Central memory CD8-positive, alpha-beta T cell (primary cell): ENCODE measurements at regions not wholly inside any gene's neighbourhood (a gene's known extent, or its start where the extent isn't known, plus 50 kb on each side); places are given as distances from the start of the nearest gene placed in this dataset.
"Not testable (repeated sequence)": the region's sequence is repeated elsewhere in the genome, so short reads cannot be mapped to it uniquely, and the experiment has no call there.

Experiments
- ATAC-seq: fragments of 150-1000 bp; cut with Tn5 transposase; replicated peaks from 2 replicates; pipeline ENCODE4 v1.10.0; 2022; ENCODE audit warnings: mild to moderate bottlenecking, moderate FRiP score, moderate number of reproducible peaks; ENCODE audit not compliant: poor library complexity, severe bottlenecking; ENCODE audit errors: extremely low read depth
- DNase-seq, 2 donors: peaks; one replicate each; pipeline ENCODE4 v3.0.0; 2021; ENCODE audit warnings: low spot score in 2 of 2
- H3K27ac Mint-ChIP-seq: one replicate; pipeline ENCODE4 v1.8.0; 2022; ENCODE audit warnings: low read depth, mild to moderate bottlenecking, moderate library complexity, mixed read lengths
- H3K27me3 Mint-ChIP-seq: one replicate; pipeline ENCODE4 v1.8.0; 2022; ENCODE audit warnings: mixed read lengths
- H3K36me3 Mint-ChIP-seq: one replicate; pipeline ENCODE4 v1.8.0; 2022; ENCODE audit warnings: mild to moderate bottlenecking, moderate library complexity, mixed read lengths; ENCODE audit not compliant: insufficient read depth
- H3K4me1 Mint-ChIP-seq: one replicate; pipeline ENCODE4 v1.8.0; 2022; ENCODE audit warnings: mixed read lengths
- H3K4me3 Mint-ChIP-seq: one replicate; pipeline ENCODE4 v1.8.0; 2022; ENCODE audit warnings: mild to moderate bottlenecking, moderate library complexity, mixed read lengths
- H3K9me3 Mint-ChIP-seq: one replicate; pipeline ENCODE4 v1.8.0; 2022; ENCODE audit warnings: mixed read lengths

DNA sequence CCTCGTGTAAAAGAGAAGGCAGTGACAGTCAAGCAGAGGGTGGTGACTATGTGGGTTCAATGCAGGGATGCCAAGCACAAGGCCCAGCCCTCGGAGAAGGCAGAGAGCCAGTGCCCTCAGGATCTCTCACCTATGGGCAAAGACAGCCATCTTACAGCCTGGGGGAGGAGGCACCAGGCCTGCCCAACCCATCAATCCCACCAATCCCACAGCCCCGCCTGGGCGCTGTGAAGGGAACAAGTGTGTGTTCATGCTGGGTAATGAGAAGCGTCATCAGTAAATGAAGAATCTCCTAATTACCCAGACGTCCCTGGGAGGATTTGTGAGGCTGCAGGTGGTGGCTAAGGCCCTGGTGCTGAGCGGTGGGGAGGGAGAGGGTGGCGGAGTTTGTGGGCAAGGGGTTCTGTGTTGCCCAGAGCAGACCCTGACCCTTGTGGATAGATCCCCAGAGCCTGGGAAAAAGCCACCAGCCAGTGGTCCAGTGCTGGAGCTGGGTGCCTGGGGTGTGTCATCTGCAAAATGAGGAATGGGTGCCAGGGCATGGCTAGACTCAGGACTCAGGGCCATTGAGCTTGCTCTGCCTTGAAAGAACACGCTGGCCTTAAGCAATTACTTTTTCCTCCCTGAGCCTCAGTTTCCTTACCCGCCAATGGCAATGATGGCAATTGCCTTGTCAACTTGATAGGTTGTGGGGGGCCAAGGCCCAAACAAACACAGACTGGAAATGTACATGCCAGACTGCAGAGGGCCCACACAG is 128.1 kb upstream of the UNC5B start:
- ATAC-seq (no peak), DNase-seq (no peak)
- Mint-ChIP-seq H3K27ac (no peak overlapping the region), H3K9me3 (no peaks in the 10 kb centered on the region), H3K4me3 (no peak overlapping the region), H3K27me3 (no peaks in the 10 kb centered on the region), H3K4me1 (no peaks in the 10 kb centered on the region), H3K36me3 (no peaks in the 10 kb centered on the region)

DNA sequence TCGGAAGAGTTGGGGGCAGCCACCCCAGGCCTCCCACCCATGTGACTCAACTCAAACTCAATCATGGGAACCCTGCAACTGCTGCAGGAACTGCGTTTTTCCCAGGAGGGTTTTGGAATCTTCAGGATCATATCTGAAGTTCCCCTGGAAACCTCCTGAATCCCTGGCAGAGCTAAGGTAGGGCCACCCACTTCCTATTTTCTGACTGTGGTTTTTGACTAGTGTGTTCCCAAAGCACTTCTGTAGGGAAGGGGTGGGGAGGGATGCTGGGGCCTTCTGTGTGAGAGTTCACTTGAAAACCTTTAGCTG is 127.6 kb upstream of the UNC5B start:
- Mint-ChIP-seq H3K9me3 (no peaks in the 10 kb centered on the region), H3K36me3 (no peaks in the 10 kb centered on the region), H3K27ac (no peak overlapping the region), H3K4me3 (no peak overlapping the region), H3K4me1 (no peaks in the 10 kb centered on the region), H3K27me3 (peaks cover 2% of the 10 kb centered on the region)
- ATAC-seq (no peak), DNase-seq (no peak)

DNA sequence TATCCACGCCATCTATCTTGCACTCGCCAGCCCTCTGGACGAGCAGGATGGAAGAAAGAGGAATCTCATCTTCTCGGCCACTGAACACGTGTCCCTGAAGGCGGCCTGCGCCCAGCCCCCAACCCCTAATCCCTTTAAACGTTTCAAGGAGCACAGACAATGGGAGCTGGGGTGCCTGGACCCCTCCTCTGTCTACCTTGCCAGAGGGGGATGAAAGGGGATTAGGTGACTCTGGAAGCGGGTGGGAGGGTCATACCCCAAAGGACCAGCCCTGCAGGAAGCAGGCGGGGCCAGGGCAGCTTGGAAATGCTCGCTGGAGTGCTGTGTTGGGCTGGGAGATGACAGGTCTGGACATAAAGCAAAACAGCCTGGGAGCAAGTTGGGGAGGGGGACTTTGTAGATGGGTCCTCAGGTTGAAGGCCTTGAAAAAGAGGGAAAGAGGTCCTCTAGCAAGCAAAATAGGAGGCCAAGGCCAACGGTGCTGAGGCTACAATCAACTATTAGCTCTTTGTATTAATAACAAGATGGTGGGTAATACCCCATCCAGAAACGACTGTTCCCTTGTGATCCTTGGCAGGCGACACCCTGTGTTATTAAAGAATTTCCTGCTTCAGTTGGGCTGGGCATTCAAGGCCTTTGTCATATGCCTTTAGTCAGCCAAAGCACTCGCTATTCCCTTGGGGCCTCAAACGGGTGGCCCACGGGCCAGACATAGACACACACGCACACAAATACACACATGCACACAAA is 126.5 kb upstream of the UNC5B start:
- Mint-ChIP-seq H3K27ac (peak overlapping the region; percentile 70), H3K4me3 (no peak overlapping the region), H3K9me3 (no peaks in the 10 kb centered on the region), H3K4me1 (no peaks in the 10 kb centered on the region), H3K36me3 (no peaks in the 10 kb centered on the region), H3K27me3 (peaks cover 12% of the 10 kb centered on the region)
- DNase-seq (peak; percentile 3 to 6), ATAC-seq (no peak)

DNA sequence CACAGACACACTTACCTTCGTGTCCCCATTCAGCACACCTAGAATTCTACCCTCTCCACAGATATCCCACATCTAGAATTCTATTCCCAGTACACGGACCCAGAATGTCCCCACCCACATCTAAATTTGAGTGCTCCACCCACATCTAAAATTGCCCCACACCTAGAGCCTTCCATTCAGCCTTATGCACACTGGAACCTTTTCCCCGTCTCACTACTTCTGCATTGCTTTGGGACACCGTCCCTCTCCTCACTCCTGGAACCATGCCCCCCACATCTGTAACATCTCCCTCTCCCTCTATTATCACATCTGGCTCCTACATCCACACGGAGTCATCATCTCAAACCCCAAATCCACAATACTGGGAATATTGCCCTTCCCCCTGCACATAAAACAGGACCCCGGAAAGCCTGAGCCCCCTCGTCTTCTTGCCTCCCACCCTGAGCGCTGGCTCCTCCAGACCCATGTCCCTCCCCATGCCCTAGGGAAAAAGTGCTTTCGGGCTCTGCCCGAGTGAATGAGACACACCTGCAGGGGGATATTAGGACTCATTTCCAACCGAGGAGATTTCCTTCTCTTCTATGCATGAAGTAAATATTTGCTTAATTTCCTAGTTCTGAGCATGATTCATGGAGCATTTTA is 125.8 kb upstream of the UNC5B start:
- no peak overlapping the region for H3K27ac Mint-ChIP-seq
- no peaks in the 10 kb centered on the region for H3K9me3 Mint-ChIP-seq

GRCh38 chr10:71087622-71088021 is 124.7 kb upstream of the UNC5B start:
- peaks cover 25% of the 10 kb centered on the region for H3K27me3 Mint-ChIP-seq
- no peaks in the 10 kb centered on the region for H3K4me1 Mint-ChIP-seq
- DNase-seq (no peak), ATAC-seq (no peak)
- H3K36me3 Mint-ChIP-seq, result no peaks in the 10 kb centered on the region
- H3K9me3 Mint-ChIP-seq, result no peaks in the 10 kb centered on the region
- H3K27ac Mint-ChIP-seq, result no peak overlapping the region
- H3K4me3 Mint-ChIP-seq, result no peak overlapping the region

More for the DNA sequence above, 125.8 kb upstream of the UNC5B start:
- Mint-ChIP-seq H3K36me3 (no peaks in the 10 kb centered on the region), H3K4me1 (no peaks in the 10 kb centered on the region), H3K4me3 (no peak overlapping the region), H3K27me3 (peaks cover 18% of the 10 kb centered on the region)
- ATAC-seq (no peak), DNase-seq (no peak)

- Mint-ChIP-seq H3K4me3 (no peak overlapping the region), H3K27me3 (peaks cover 28% of the 10 kb centered on the region), H3K36me3 (no peaks in the 10 kb centered on the region), H3K4me1 (no peaks in the 10 kb centered on the region), H3K27ac (no peak overlapping the region), H3K9me3 (no peaks in the 10 kb centered on the region)
- ATAC-seq, result no peak
- no peak for DNase-seq
Measured at GRCh38 chr10:71088054-71088453, 124.3 kb upstream of the UNC5B start.

- not testable (repeated sequence) for H3K4me1 Mint-ChIP-seq, H3K27ac Mint-ChIP-seq, H3K36me3 Mint-ChIP-seq, DNase-seq, H3K4me3 Mint-ChIP-seq, H3K9me3 Mint-ChIP-seq, ATAC-seq
- H3K27me3 Mint-ChIP-seq, result peaks cover 28% of the 10 kb centered on the region
Measured at GRCh38 chr10:71088578-71088977, 123.8 kb upstream of the UNC5B start.

GRCh38 chr10:71089162-71089561 is 123.2 kb upstream of the UNC5B start:
- H3K4me1 Mint-ChIP-seq, result no peaks in the 10 kb centered on the region

DNA sequence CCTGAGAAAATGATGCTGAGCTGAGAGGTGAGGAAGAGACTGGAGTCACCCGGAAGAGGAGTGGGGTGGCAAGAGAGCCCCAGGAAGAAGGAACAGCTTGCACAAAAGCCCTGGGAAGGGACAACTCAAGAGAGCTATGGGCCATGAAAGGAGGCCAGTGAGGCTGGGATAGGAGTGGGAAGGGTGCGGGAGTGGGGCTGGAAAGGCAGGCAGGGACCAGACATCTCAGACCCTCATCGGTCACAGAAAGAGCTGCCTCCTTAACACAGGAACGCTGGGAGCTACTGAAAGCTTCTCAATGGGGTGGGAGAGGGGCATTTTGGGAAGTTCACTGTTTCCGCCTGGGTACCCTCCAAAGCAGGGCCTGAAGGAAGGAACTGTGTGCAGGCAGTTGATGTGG is 122.0 kb upstream of the UNC5B start:
- Mint-ChIP-seq H3K36me3 (no peaks in the 10 kb centered on the region), H3K27ac (no peak overlapping the region), H3K9me3 (peaks cover 5% of the 10 kb centered on the region), H3K4me3 (no peak overlapping the region), H3K4me1 (no peaks in the 10 kb centered on the region), H3K27me3 (peaks cover 44% of the 10 kb centered on the region)
- ATAC-seq (no peak), DNase-seq (no peak)

More at GRCh38 chr10:71089162-71089561, 123.2 kb upstream of the UNC5B start:
- peak in 1 of 2 donors; percentile 5 for DNase-seq
- H3K4me3 Mint-ChIP-seq, result no peak overlapping the region
- H3K27ac Mint-ChIP-seq, result no peak overlapping the region
- H3K27me3 Mint-ChIP-seq, result peaks cover 32% of the 10 kb centered on the region
- peaks cover 3% of the 10 kb centered on the region for H3K9me3 Mint-ChIP-seq
- H3K36me3 Mint-ChIP-seq, result no peaks in the 10 kb centered on the region
- ATAC-seq, result no peak

GRCh38 chr10:71090801-71091200 is 121.6 kb upstream of the UNC5B start:
- no peaks in the 10 kb centered on the region for H3K36me3 Mint-ChIP-seq
- ATAC-seq (no peak), DNase-seq (peak in 1 of 2 donors; percentile 6)
- no peak overlapping the region for H3K27ac Mint-ChIP-seq
- no peaks in the 10 kb centered on the region for H3K4me1 Mint-ChIP-seq
- no peak overlapping the region for H3K4me3 Mint-ChIP-seq
- peaks cover 5% of the 10 kb centered on the region for H3K9me3 Mint-ChIP-seq
- H3K27me3 Mint-ChIP-seq, result peaks cover 49% of the 10 kb centered on the region

DNA sequence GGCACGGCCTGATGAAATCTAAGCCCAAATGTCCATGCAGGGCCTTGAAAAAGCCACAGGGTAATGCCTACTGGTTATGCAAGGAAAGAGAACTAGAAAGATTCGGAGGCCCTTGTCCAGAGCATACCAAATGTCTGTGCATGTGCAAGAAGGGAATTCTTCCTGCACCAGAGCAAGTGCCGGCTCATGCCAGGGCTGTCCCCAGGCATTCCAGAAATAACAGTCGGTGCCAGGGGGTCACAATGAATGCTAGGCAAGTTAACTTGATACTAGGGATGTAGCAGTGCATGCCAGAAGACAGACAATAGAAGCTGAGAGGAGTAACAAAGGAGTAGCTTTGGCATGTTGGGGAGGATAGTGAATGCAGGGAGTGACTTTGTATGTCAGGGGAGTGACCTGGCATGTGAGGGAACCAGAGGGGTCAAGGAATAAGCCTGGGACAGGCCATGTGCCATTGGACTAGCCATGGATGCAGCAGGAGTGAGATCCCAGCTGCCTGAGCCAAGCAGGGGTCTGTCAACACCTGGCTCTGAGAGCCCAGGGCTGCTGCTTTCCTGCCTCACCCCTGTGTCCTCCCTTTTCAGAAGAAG is 119.5 kb upstream of the UNC5B start:
- Mint-ChIP-seq H3K36me3 (no peaks in the 10 kb centered on the region), H3K4me1 (no peaks in the 10 kb centered on the region), H3K27me3 (peaks cover 70% of the 10 kb centered on the region), H3K9me3 (peaks cover 5% of the 10 kb centered on the region), H3K4me3 (no peak overlapping the region), H3K27ac (no peak overlapping the region)
- ATAC-seq (no peak), DNase-seq (no peak)

DNA sequence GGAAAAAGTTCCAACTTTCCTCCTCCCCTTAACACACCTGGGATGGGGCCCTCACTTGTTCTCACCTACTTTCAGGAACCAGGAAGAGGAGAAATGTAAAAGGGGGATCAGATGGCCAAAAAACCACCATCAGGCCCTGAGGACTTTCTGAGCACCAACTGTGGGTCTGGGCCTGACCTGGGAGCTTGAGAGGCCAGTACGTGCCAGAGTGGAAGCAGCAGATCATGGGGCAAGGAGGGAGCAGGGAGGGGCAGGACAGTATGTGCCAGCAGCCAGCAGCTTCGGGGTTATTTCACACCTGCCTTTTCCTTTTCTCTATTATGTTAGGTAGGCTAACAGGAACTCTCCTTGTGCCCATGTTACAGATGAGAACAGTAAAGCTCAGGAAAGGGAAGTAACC is 118.8 kb upstream of the UNC5B start:
- DNase-seq (peak in 1 of 2 donors; percentile 6), ATAC-seq (no peak)
- no peaks in the 10 kb centered on the region for H3K4me1 Mint-ChIP-seq
- H3K27ac Mint-ChIP-seq, result no peak overlapping the region
- H3K9me3 Mint-ChIP-seq, result peaks cover 5% of the 10 kb centered on the region
- H3K4me3 Mint-ChIP-seq, result no peak overlapping the region
- peaks cover 76% of the 10 kb centered on the region for H3K27me3 Mint-ChIP-seq
- no peaks in the 10 kb centered on the region for H3K36me3 Mint-ChIP-seq
